ENCODE measurements at regions not wholly inside any gene's neighbourhood (a gene's known extent, or its start where the extent isn't known, plus 50 kb on each side); places are given as distances from the start of the nearest gene placed in this dataset.

GRCh38 chr15:70438776-70439175, 324.6 kb downstream of the UACA start:
- Histone ChIP-seq H3K4me1 (ENCODE audit: control insufficient read depth, low read length) (peaks cover 27% of the 10 kb centered on the region), H3K36me3 (ENCODE audit: control insufficient read depth, low read length) (no peaks in the 10 kb centered on the region), H3K4me3 (ENCODE audit: low read length) (no peak overlapping the region)

GRCh38 chr15:70437882-70438451, 325.4 kb downstream of the UACA start:
- TF ChIP-seq CTCF (IDR thresholded peaks at IDR 0.05; ENCODE audit: low read depth, low read length, poor library complexity, severe bottlenecking) = no peak
- TF ChIP-seq EZH2phosphoT487 (IDR thresholded peaks at IDR 0.05; ENCODE audit: borderline replicate concordance, low read length) = no peak
- Histone ChIP-seq H3K9me2 (replicated peaks; ENCODE audit: control insufficient read depth, low read length) (no peaks in the 10 kb centered on the region), H3K4me1 (ENCODE audit: control insufficient read depth, low read length) (peaks cover 27% of the 10 kb centered on the region), H3K4me3 (ENCODE audit: low read length) (no peak overlapping the region), H3K4me2 (ENCODE audit: low read length) (no peak overlapping the region), H3K27ac (ENCODE audit: low read depth, low read length) (no peak overlapping the region), H3K36me3 (ENCODE audit: control insufficient read depth, low read length) (no peaks in the 10 kb centered on the region), H3K9me3 (ENCODE audit: control insufficient read depth, insufficient read depth, low read length) (no peaks in the 10 kb centered on the region), H4K20me1 (ENCODE audit: control insufficient read depth, insufficient read depth, low read depth, low read length) (no peaks in the 10 kb centered on the region), H3F3A (ENCODE audit: control insufficient read depth, insufficient read depth) (peaks cover 11% of the 10 kb centered on the region), H3K79me2 (ENCODE audit: control insufficient read depth, low read length) (no peaks in the 10 kb centered on the region), H3K27me3 (ENCODE audit: control insufficient read depth, low read length) (peaks cover 23% of the 10 kb centered on the region)

More at GRCh38 chr15:70438776-70439175, 324.6 kb downstream of the UACA start:
- H3K79me2 ChIP-seq (ENCODE audit: control insufficient read depth, low read length) = no peaks in the 10 kb centered on the region
- H3K9me2 ChIP-seq (replicated peaks; ENCODE audit: control insufficient read depth, low read length) = no peaks in the 10 kb centered on the region
- peaks cover 31% of the 10 kb centered on the region for H3K27me3 ChIP-seq (ENCODE audit: control insufficient read depth, low read length)
- TF ChIP-seq EZH2phosphoT487 (IDR thresholded peaks at IDR 0.05; ENCODE audit: borderline replicate concordance, low read length) (no peak), CTCF (IDR thresholded peaks at IDR 0.05; ENCODE audit: low read depth, low read length, poor library complexity, severe bottlenecking) (no peak)
- H4K20me1 ChIP-seq (ENCODE audit: control insufficient read depth, insufficient read depth, low read depth, low read length) = no peaks in the 10 kb centered on the region
- H3K9me3 ChIP-seq (ENCODE audit: control insufficient read depth, insufficient read depth, low read length) = no peaks in the 10 kb centered on the region
- peaks cover 11% of the 10 kb centered on the region for H3F3A ChIP-seq (ENCODE audit: control insufficient read depth, insufficient read depth)
- H3K27ac ChIP-seq (ENCODE audit: low read depth, low read length) = no peak overlapping the region
- no peak overlapping the region for H3K4me2 ChIP-seq (ENCODE audit: low read length)

- Histone ChIP-seq H3K9me2 (replicated peaks; ENCODE audit: control insufficient read depth, low read length) (no peaks in the 10 kb centered on the region), H3K36me3 (ENCODE audit: control insufficient read depth, low read length) (no peaks in the 10 kb centered on the region), H3K27ac (ENCODE audit: low read depth, low read length) (no peak overlapping the region), H4K20me1 (ENCODE audit: control insufficient read depth, insufficient read depth, low read depth, low read length) (no peaks in the 10 kb centered on the region), H3K4me2 (ENCODE audit: low read length) (no peak overlapping the region), H3F3A (ENCODE audit: control insufficient read depth, insufficient read depth) (peaks cover 11% of the 10 kb centered on the region), H3K9me3 (ENCODE audit: control insufficient read depth, insufficient read depth, low read length) (no peaks in the 10 kb centered on the region), H3K4me1 (ENCODE audit: control insufficient read depth, low read length) (peaks cover 27% of the 10 kb centered on the region), H3K27me3 (ENCODE audit: control insufficient read depth, low read length) (peaks cover 20% of the 10 kb centered on the region), H3K4me3 (ENCODE audit: low read length) (no peak overlapping the region), H3K79me2 (ENCODE audit: control insufficient read depth, low read length) (no peaks in the 10 kb centered on the region)
- TF ChIP-seq EZH2phosphoT487 (IDR thresholded peaks at IDR 0.05; ENCODE audit: borderline replicate concordance, low read length) (no peak), CTCF (IDR thresholded peaks at IDR 0.05; ENCODE audit: low read depth, low read length, poor library complexity, severe bottlenecking) (no peak)
Observed at GRCh38 chr15:70437089-70437488, 326.3 kb downstream of the UACA start.
